ENCODE measurements at regions not wholly inside any gene's neighbourhood (a gene's known extent, or its start where the extent isn't known, plus 50 kb on each side); places are given as distances from the start of the nearest gene placed in this dataset.

DNA sequence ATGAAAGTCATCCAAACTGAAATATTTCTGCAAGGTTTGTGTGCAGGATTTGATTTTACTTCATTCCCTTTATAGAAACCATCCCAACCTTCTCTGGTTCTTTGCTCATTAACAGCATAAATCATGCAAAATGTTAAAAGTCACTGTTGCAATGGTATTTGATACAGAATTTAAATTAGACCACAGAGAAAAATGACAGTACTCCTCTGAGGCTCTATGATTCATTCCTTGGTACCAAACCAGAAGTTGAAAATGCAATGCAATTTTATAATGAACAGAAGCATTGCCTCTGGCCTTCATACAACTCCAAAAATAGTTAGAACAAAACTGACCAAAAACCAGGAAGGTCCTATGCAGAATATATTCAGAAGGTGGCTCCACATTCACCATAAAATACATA lies 607.1 kb downstream of the TLE1 start:
- intact Hi-C loops (cut with micrococcal nuclease): loop anchor here (5.0 kb wide), 1 partner anchor 765 kb away; no protein-coding TSS in a partner anchor
- Histone ChIP-seq H3K36me3 (ENCODE audit: control insufficient read depth in 2 of 2, extremely low read depth in 1 of 2, insufficient read depth in 2 of 2, low read length in 2 of 2) (no peaks in the 10 kb centered on the region), H4K20me1 (replicated peaks; ENCODE audit: control insufficient read depth, extremely low read depth, insufficient read depth, low read length) (no peaks in the 10 kb centered on the region), H3K79me2 (ENCODE audit: control insufficient read depth, insufficient read depth, low read length) (no peaks in the 10 kb centered on the region), H3K4me1 (ENCODE audit: control insufficient read depth, extremely low read depth, insufficient read depth, low read length) (no peaks in the 10 kb centered on the region), H2AFZ (ENCODE audit: low read depth, low read length) (no peak overlapping the region), H3K4me2 (ENCODE audit: insufficient read depth, low read length) (no peak overlapping the region), H3K9me3 (replicated peaks; ENCODE audit: control insufficient read depth, insufficient read depth, low read length) (no peaks in the 10 kb centered on the region), H3K9ac (replicated peaks; ENCODE audit: extremely low read depth, insufficient read depth, low read length) (no peak overlapping the region), H3K27me3 (ENCODE audit: control insufficient read depth in 2 of 2, insufficient read depth in 2 of 2, low read length in 2 of 2) (no peaks in the 10 kb centered on the region), H3K9me1 (replicated peaks; ENCODE audit: control insufficient read depth, extremely low read depth, insufficient read depth, low read length) (no peaks in the 10 kb centered on the region), H3K4me3 (replicated peaks in 1 of 3; ENCODE audit: insufficient read depth in 1 of 3, low read depth in 1 of 3, low read length in 3 of 3) (no peak overlapping the region), H3K27ac (ENCODE audit: insufficient read depth, low read depth, low read length) (no peak overlapping the region)
- POLR2A ChIA-PET: no interaction called here
- FAIRE-seq (no peak), DNase-seq (ENCODE audit: low read depth, low spot score) (no peak)
- TF ChIP-seq GATA2 (IDR thresholded peaks at IDR 0.05; ENCODE audit: insufficient read depth, insufficient read length, low read depth, low read length): no peak
- no TSS peak for BruUV-seq (replicated peaks)
- dilution Hi-C loops (cut with MboI; ENCODE audit: extremely low pct_ligation_motif_present, low sequenced_read_pairs): no loop called here
- CTCF ChIA-PET: no interaction called here

DNA sequence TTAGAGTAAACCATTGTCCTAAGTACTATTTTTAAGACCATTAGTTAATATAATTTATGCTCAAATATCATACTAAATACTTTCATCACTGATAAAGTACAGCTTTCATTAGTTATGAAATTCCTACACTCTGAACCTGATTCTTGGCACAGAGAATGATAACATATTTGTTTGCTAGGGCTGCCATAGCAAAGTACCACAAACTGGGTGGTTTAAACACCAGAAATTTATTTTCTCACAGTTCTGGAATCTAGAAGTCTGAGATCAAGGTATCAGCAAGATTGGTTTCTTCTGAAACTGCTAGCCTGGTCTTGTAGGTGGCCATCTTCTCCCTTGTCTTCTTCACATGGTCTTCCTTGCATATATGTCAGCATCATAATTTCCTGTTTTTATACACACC lies 608.4 kb downstream of the TLE1 start:
- H3K36me3 ChIP-seq (ENCODE audit: control insufficient read depth in 2 of 2, extremely low read depth in 1 of 2, insufficient read depth in 2 of 2, low read length in 2 of 2): no peaks in the 10 kb centered on the region
- ChIA-PET CTCF (no interaction called here), POLR2A (no interaction called here)
- DNase-seq (ENCODE audit: low read depth, low spot score): no peak
- H3K9ac ChIP-seq (replicated peaks; ENCODE audit: extremely low read depth, insufficient read depth, low read length): no peak overlapping the region
- H3K4me3 ChIP-seq (replicated peaks in 1 of 3; ENCODE audit: insufficient read depth in 1 of 3, low read depth in 1 of 3, low read length in 3 of 3): no peak overlapping the region
- no TSS peak for BruUV-seq (replicated peaks)
- no peak overlapping the region for H3K27ac ChIP-seq (ENCODE audit: insufficient read depth, low read depth, low read length)
- H3K4me2 ChIP-seq (ENCODE audit: insufficient read depth, low read length): no peak overlapping the region
- dilution Hi-C loops (cut with MboI; ENCODE audit: extremely low pct_ligation_motif_present, low sequenced_read_pairs) (no loop called here), intact Hi-C loops (cut with micrococcal nuclease) (loop anchor here (5.0 kb wide), 1 partner anchor 766 kb away; no protein-coding TSS in a partner anchor)
- H4K20me1 ChIP-seq (replicated peaks; ENCODE audit: control insufficient read depth, extremely low read depth, insufficient read depth, low read length): no peaks in the 10 kb centered on the region
- H2AFZ ChIP-seq (ENCODE audit: low read depth, low read length): no peak overlapping the region
- H3K79me2 ChIP-seq (ENCODE audit: control insufficient read depth, insufficient read depth, low read length): no peaks in the 10 kb centered on the region
- no peaks in the 10 kb centered on the region for H3K4me1 ChIP-seq (ENCODE audit: control insufficient read depth, extremely low read depth, insufficient read depth, low read length)
- H3K9me1 ChIP-seq (replicated peaks; ENCODE audit: control insufficient read depth, extremely low read depth, insufficient read depth, low read length): no peaks in the 10 kb centered on the region
- no peak for FAIRE-seq
- H3K27me3 ChIP-seq (ENCODE audit: control insufficient read depth in 2 of 2, insufficient read depth in 2 of 2, low read length in 2 of 2): no peaks in the 10 kb centered on the region
- TF ChIP-seq, protein P1, sequence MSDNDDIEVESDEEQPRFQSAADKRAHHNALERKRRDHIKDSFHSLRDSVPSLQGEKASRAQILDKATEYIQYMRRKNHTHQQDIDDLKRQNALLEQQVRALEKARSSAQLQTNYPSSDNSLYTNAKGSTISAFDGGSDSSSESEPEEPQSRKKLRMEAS (IDR thresholded peaks at IDR 0.05; ENCODE audit: insufficient read depth, insufficient read length): no peak
- TF ChIP-seq POLR2AphosphoS5 (IDR thresholded peaks at IDR 0.05; ENCODE audit: insufficient read depth, low read depth, low read length): no peak
- no peak for TF ChIP-seq GATA2 (IDR thresholded peaks at IDR 0.05; ENCODE audit: insufficient read depth, insufficient read length, low read depth, low read length)
- TF ChIP-seq JUN (IDR thresholded peaks at IDR 0.05; ENCODE audit: borderline replicate concordance, insufficient read depth, insufficient read length, low read depth): no peak
- no peak for TF ChIP-seq POLR2A (IDR thresholded peaks at IDR 0.05; ENCODE audit: low read depth, low read length)
- TF ChIP-seq MYC (IDR thresholded peaks at IDR 0.05; ENCODE audit: low read depth, low read length): no peak
- TF ChIP-seq EZH2 (IDR thresholded peaks at IDR 0.05; ENCODE audit: borderline replicate concordance, low read depth, low read length, severe bottlenecking): no peak
- TF ChIP-seq FOS (IDR thresholded peaks at IDR 0.05; ENCODE audit: borderline replicate concordance, insufficient read depth, low read length): no peak
- no peaks in the 10 kb centered on the region for H3K9me3 ChIP-seq (replicated peaks; ENCODE audit: control insufficient read depth, insufficient read depth, low read length)
